Esophagus muscularis mucosa (tissue), 3 donors: ENCODE measurements at regions not wholly inside any gene's neighbourhood (a gene's known extent, or its start where the extent isn't known, plus 50 kb on each side); places are given as distances from the start of the nearest gene placed in this dataset.

ENCODE experiments used
- CTCF ChIP-seq, 3 experiments: fragments of 200-600 bp in 2 of 3; fragments of 450-650 bp in 1 of 3; sonication (generic) in 2 of 3; IDR thresholded peaks; one replicate each; pipeline ENCODE4 v1.5.1; 2017 to 2019; ENCODE audit warnings: antibody characterized with exemption in 3 of 3, mild to moderate bottlenecking in 2 of 3, moderate library complexity in 1 of 3
- POLR2A ChIP-seq: fragments of 450-650 bp; IDR thresholded peaks from one replicate; pipeline ENCODE4 v1.6.1; 2017; ENCODE audit warnings: antibody characterized with exemption, moderate library complexity, mild to moderate bottlenecking, low read depth

GRCh38 chr15:39430389-39430788, 150.5 kb upstream of the THBS1 start:
- TF ChIP-seq CTCF (IDR thresholded peaks at IDR 0.05): no peak
- TF ChIP-seq POLR2A: no peak
